ENCODE measurements at regions not wholly inside any gene's neighbourhood (a gene's known extent, or its start where the extent isn't known, plus 50 kb on each side); places are given as distances from the start of the nearest gene placed in this dataset.

GRCh38 chr18:57991552-57991951 is 52.5 kb upstream of the NEDD4L start:
- BruUV-seq (replicated peaks), result no TSS peak
- no peak overlapping the region for H3K27ac Mint-ChIP-seq (ENCODE audit: low read depth, unreplicated experiment)
- POLR2A ChIA-PET, result no interaction called here
- intact Hi-C loops (cut with micrococcal nuclease), result no loop called here
- H3K36me3 Mint-ChIP-seq (ENCODE audit: insufficient read depth, unreplicated experiment), result no peaks in the 10 kb centered on the region
- no peak overlapping the region for H3K4me3 Mint-ChIP-seq (ENCODE audit: unreplicated experiment)
- no peak for TF ChIP-seq CTCF (IDR thresholded peaks at IDR 0.05; ENCODE audit: unreplicated experiment)
- CTCF ChIA-PET, result interaction anchor here (0.6 kb wide), 1 partner anchor 30 kb away, joined by 3 read pairs; no protein-coding TSS in a partner anchor
- no peak for DNase-seq (ENCODE audit: unreplicated experiment)
- H3K27me3 Mint-ChIP-seq (ENCODE audit: insufficient read depth, unreplicated experiment), result no peaks in the 10 kb centered on the region
- H3K9me3 Mint-ChIP-seq (ENCODE audit: unreplicated experiment), result no peaks in the 10 kb centered on the region
- no peaks in the 10 kb centered on the region for H3K4me1 Mint-ChIP-seq (ENCODE audit: insufficient read depth, unreplicated experiment)

GRCh38 chr18:57989536-57989935 is 54.5 kb upstream of the NEDD4L start:
- no peaks in the 10 kb centered on the region for H3K27me3 Mint-ChIP-seq (ENCODE audit: insufficient read depth, unreplicated experiment)
- no peak for TF ChIP-seq CTCF (IDR thresholded peaks at IDR 0.05; ENCODE audit: unreplicated experiment)
- POLR2A ChIA-PET, result interaction anchor here (2.3 kb wide), 1 partner anchor 9 kb away, joined by 9 read pairs; no protein-coding TSS in a partner anchor
- CTCF ChIA-PET, result interaction anchor here (0.6 kb wide), 1 partner anchor 152 kb away, joined by 3 read pairs; no protein-coding TSS in a partner anchor
- BruUV-seq (replicated peaks), result no TSS peak
- no peaks in the 10 kb centered on the region for H3K36me3 Mint-ChIP-seq (ENCODE audit: insufficient read depth, unreplicated experiment)
- H3K4me3 Mint-ChIP-seq (ENCODE audit: unreplicated experiment), result no peak overlapping the region
- H3K27ac Mint-ChIP-seq (ENCODE audit: low read depth, unreplicated experiment), result no peak overlapping the region
- no peak for DNase-seq (ENCODE audit: unreplicated experiment)
- no peaks in the 10 kb centered on the region for H3K4me1 Mint-ChIP-seq (ENCODE audit: insufficient read depth, unreplicated experiment)
- no peaks in the 10 kb centered on the region for H3K9me3 Mint-ChIP-seq (ENCODE audit: unreplicated experiment)
- intact Hi-C loops (cut with micrococcal nuclease), result no loop called here

GRCh38 chr18:57984490-57985115 is 59.4 kb upstream of the NEDD4L start:
- Mint-ChIP-seq H3K4me3 (ENCODE audit: unreplicated experiment) (no peak overlapping the region), H3K9me3 (ENCODE audit: unreplicated experiment) (no peaks in the 10 kb centered on the region), H3K27ac (ENCODE audit: low read depth, unreplicated experiment) (no peak overlapping the region), H3K4me1 (ENCODE audit: insufficient read depth, unreplicated experiment) (peaks cover 16% of the 10 kb centered on the region), H3K36me3 (ENCODE audit: insufficient read depth, unreplicated experiment) (no peaks in the 10 kb centered on the region), H3K27me3 (ENCODE audit: insufficient read depth, unreplicated experiment) (no peaks in the 10 kb centered on the region)
- BruUV-seq (replicated peaks), result no TSS peak
- ChIA-PET CTCF (interaction anchor here (0.7 to 1.8 kb wide), 4 partner anchors 37 to 151 kb away, joined by 3 to 4 read pairs (median 4); no protein-coding TSS in a partner anchor), POLR2A (interaction anchor here (0.7 to 1.1 kb wide), 2 partner anchors 23 to 74 kb away, joined by 4 read pairs; no protein-coding TSS in a partner anchor)
- no peak for TF ChIP-seq CTCF (IDR thresholded peaks at IDR 0.05; ENCODE audit: unreplicated experiment)
- no peak for DNase-seq (ENCODE audit: unreplicated experiment)
- intact Hi-C loops (cut with micrococcal nuclease), result no loop called here

GRCh38 chr18:57983965-57984364 is 60.1 kb upstream of the NEDD4L start:
- no peaks in the 10 kb centered on the region for H3K36me3 Mint-ChIP-seq (ENCODE audit: insufficient read depth, unreplicated experiment)
- no peak for TF ChIP-seq CTCF (IDR thresholded peaks at IDR 0.05; ENCODE audit: unreplicated experiment)
- ChIA-PET POLR2A (interaction anchor here (0.7 kb wide), 2 partner anchors 31 to 73 kb away, joined by 3 to 4 read pairs; no protein-coding TSS in a partner anchor), CTCF (interaction anchor here (0.6 to 1.8 kb wide), 3 partner anchors 25 to 152 kb away, joined by 3 to 5 read pairs (median 4); no protein-coding TSS in a partner anchor)
- no peaks in the 10 kb centered on the region for H3K9me3 Mint-ChIP-seq (ENCODE audit: unreplicated experiment)
- H3K4me1 Mint-ChIP-seq (ENCODE audit: insufficient read depth, unreplicated experiment), result peaks cover 16% of the 10 kb centered on the region
- H3K27ac Mint-ChIP-seq (ENCODE audit: low read depth, unreplicated experiment), result no peak overlapping the region
- H3K4me3 Mint-ChIP-seq (ENCODE audit: unreplicated experiment), result no peak overlapping the region
- no peaks in the 10 kb centered on the region for H3K27me3 Mint-ChIP-seq (ENCODE audit: insufficient read depth, unreplicated experiment)
- intact Hi-C loops (cut with micrococcal nuclease), result no loop called here
- BruUV-seq (replicated peaks), result no TSS peak
- no peak for DNase-seq (ENCODE audit: unreplicated experiment)

All from MCF 10A (cell line).